ENCODE measurements at regions not wholly inside any gene's neighbourhood (a gene's known extent, or its start where the extent isn't known, plus 50 kb on each side); places are given as distances from the start of the nearest gene placed in this dataset.

DNA sequence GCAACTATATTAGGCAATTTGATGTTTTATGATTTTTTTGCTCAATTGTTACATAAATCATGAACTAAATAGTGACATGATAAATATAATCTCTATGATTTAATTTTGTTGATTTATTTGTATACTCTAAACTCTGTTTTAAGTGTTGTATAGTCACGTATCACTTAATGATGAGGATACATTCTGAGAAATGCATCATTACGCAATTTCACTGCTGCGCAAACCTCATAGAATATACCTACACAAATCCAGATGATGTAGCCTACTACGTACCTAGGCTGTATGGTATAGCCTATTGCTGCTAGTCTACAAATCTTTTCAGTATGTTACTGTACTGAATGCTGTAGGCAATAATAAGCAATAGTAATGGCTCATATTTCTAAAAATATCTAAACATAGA lies 1029.8 kb downstream of the SI start:
- TF ChIP-seq CSDC2 (CRISPR knock-in tag; IDR thresholded peaks at IDR 0.05), result no peak
- TF ChIP-seq BACH2 (CRISPR knock-in tag; IDR thresholded peaks at IDR 0.05; ENCODE audit: borderline replicate concordance), result no peak
- TF ChIP-seq ESRRG (CRISPR knock-in tag; IDR thresholded peaks at IDR 0.05), result no peak
- no peak for TF ChIP-seq ZFP30 (CRISPR knock-in tag; IDR thresholded peaks at IDR 0.05)
- TF ChIP-seq, protein P1, sequence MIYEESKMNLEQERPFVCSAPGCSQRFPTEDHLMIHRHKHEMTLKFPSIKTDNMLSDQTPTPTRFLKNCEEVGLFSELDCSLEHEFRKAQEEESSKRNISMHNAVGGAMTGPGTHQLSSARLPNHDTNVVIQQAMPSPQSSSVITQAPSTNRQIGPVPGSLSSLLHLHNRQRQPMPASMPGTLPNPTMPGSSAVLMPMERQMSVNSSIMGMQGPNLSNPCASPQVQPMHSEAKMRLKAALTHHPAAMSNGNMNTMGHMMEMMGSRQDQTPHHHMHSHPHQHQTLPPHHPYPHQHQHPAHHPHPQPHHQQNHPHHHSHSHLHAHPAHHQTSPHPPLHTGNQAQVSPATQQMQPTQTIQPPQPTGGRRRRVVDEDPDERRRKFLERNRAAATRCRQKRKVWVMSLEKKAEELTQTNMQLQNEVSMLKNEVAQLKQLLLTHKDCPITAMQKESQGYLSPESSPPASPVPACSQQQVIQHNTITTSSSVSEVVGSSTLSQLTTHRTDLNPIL (CRISPR knock-in tag; IDR thresholded peaks at IDR 0.05; ENCODE audit: low read depth), result no peak
- no peak for TF ChIP-seq ZFP3 (CRISPR knock-in tag; IDR thresholded peaks at IDR 0.05)
